ENCODE measurements at regions not wholly inside any gene's neighbourhood (a gene's known extent, or its start where the extent isn't known, plus 50 kb on each side); places are given as distances from the start of the nearest gene placed in this dataset.
A peak's percentile ranks its signal among the peaks of the same experiment; 100 is the strongest.
"Not testable (repeated sequence)": the region's sequence is repeated elsewhere in the genome, so short reads cannot be mapped to it uniquely, and the experiment has no call there.

GRCh38 chr13:22871231-22871630, 309.5 kb upstream of the SGCG start:
- no peak for DNase-seq

GRCh38 chr13:22874839-22875238, 305.9 kb upstream of the SGCG start:
- DNase-seq: no peak

GRCh38 chr13:22877421-22877820, 303.4 kb upstream of the SGCG start:
- DNase-seq: no peak

- no peak for DNase-seq
Observed at GRCh38 chr13:22880741-22881720, 299.7 kb upstream of the SGCG start.

GRCh38 chr13:22881721-22882608, 298.8 kb upstream of the SGCG start:
- DNase-seq: not testable (repeated sequence)

GRCh38 chr13:22883262-22883840, 297.4 kb upstream of the SGCG start:
- no peak for DNase-seq

GRCh38 chr13:22883956-22884355, 296.8 kb upstream of the SGCG start:
- no peak for DNase-seq

GRCh38 chr13:22886061-22886460, 294.7 kb upstream of the SGCG start:
- DNase-seq: not testable (repeated sequence)

GRCh38 chr13:22889376-22889775, 291.4 kb upstream of the SGCG start:
- not testable (repeated sequence) for DNase-seq

GRCh38 chr13:22893204-22893603, 287.6 kb upstream of the SGCG start:
- DNase-seq: no peak

GRCh38 chr13:22893777-22894176, 287.0 kb upstream of the SGCG start:
- DNase-seq: no peak

GRCh38 chr13:22897571-22898314, 283.0 kb upstream of the SGCG start:
- no peak for DNase-seq

- not testable (repeated sequence) for DNase-seq
Observed at GRCh38 chr13:22900416-22900951, 280.3 kb upstream of the SGCG start.

- DNase-seq: no peak
Observed at GRCh38 chr13:22903301-22903700, 277.5 kb upstream of the SGCG start.

GRCh38 chr13:22903925-22904324, 276.9 kb upstream of the SGCG start:
- DNase-seq: no peak

GRCh38 chr13:22915442-22916082, 265.2 kb upstream of the SGCG start:
- DNase-seq: peak; percentile 39

- DNase-seq: peak; percentile 27
Observed at GRCh38 chr13:22916276-22916675, 264.5 kb upstream of the SGCG start.

GRCh38 chr13:22925881-22926747, 254.7 kb upstream of the SGCG start:
- DNase-seq: peak; percentile 37

GRCh38 chr13:22926748-22927400, 253.9 kb upstream of the SGCG start:
- DNase-seq: no peak

GRCh38 chr13:22927845-22928244, 252.9 kb upstream of the SGCG start:
- not testable (repeated sequence) for DNase-seq
